ENCODE measurements at regions not wholly inside any gene's neighbourhood (a gene's known extent, or its start where the extent isn't known, plus 50 kb on each side); places are given as distances from the start of the nearest gene placed in this dataset.
"Not testable (repeated sequence)": the region's sequence is repeated elsewhere in the genome, so short reads cannot be mapped to it uniquely, and the experiment has no call there.

GRCh38 chr1:217921126-217921904 is 290.2 kb downstream of the SPATA17 start:
- FAIRE-seq: no peak

GRCh38 chr1:217924924-217925323 is 293.8 kb downstream of the SPATA17 start:
- FAIRE-seq: no peak

- no peak for FAIRE-seq
These were observed 298.2 kb downstream of the SPATA17 start for GRCh38 chr1:217929213-217929885.

GRCh38 chr1:217943361-217943760 is 312.2 kb downstream of the SPATA17 start:
- no peak for FAIRE-seq

- no peak for FAIRE-seq
These were observed 313.4 kb downstream of the SPATA17 start for GRCh38 chr1:217944550-217944949.

GRCh38 chr1:217946511-217946910 is 315.4 kb downstream of the SPATA17 start:
- FAIRE-seq: no peak

GRCh38 chr1:217948741-217949140 is 317.6 kb downstream of the SPATA17 start:
- FAIRE-seq: no peak

GRCh38 chr1:217953330-217953729 is 322.2 kb downstream of the SPATA17 start:
- FAIRE-seq: no peak

- FAIRE-seq: no peak
These were observed 322.8 kb downstream of the SPATA17 start for GRCh38 chr1:217953922-217954321.

GRCh38 chr1:217955723-217956122 is 324.6 kb downstream of the SPATA17 start:
- no peak for FAIRE-seq

GRCh38 chr1:217965156-217965786 is 319.8 kb upstream of the RRP15 start:
- FAIRE-seq: no peak

- FAIRE-seq: no peak
These were observed 317.0 kb upstream of the RRP15 start for GRCh38 chr1:217968085-217968484.

GRCh38 chr1:217969428-217969827 is 315.7 kb upstream of the RRP15 start:
- FAIRE-seq: no peak

GRCh38 chr1:217977943-217978342 is 307.1 kb upstream of the RRP15 start:
- no peak for FAIRE-seq

GRCh38 chr1:217981430-217981829 is 303.7 kb upstream of the RRP15 start:
- no peak for FAIRE-seq

GRCh38 chr1:217982331-217983050 is 302.6 kb upstream of the RRP15 start:
- no peak for FAIRE-seq

- no peak for FAIRE-seq
These were observed 302.1 kb upstream of the RRP15 start for GRCh38 chr1:217983051-217983375.

GRCh38 chr1:217985641-217986040 is 299.5 kb upstream of the RRP15 start:
- no peak for FAIRE-seq

- FAIRE-seq: no peak
These were observed 295.6 kb upstream of the RRP15 start for GRCh38 chr1:217989510-217989909.

GRCh38 chr1:217993439-217993838 is 291.7 kb upstream of the RRP15 start:
- no peak for FAIRE-seq

GRCh38 chr1:218008296-218008695 is 276.8 kb upstream of the RRP15 start:
- FAIRE-seq: not testable (repeated sequence)

GRCh38 chr1:218015106-218015505 is 270.0 kb upstream of the RRP15 start:
- FAIRE-seq: not testable (repeated sequence)

- FAIRE-seq: no peak
These were observed 260.8 kb upstream of the RRP15 start for GRCh38 chr1:218024211-218024720.
